ENCODE measurements at regions not wholly inside any gene's neighbourhood (a gene's known extent, or its start where the extent isn't known, plus 50 kb on each side); places are given as distances from the start of the nearest gene placed in this dataset.

DNA sequence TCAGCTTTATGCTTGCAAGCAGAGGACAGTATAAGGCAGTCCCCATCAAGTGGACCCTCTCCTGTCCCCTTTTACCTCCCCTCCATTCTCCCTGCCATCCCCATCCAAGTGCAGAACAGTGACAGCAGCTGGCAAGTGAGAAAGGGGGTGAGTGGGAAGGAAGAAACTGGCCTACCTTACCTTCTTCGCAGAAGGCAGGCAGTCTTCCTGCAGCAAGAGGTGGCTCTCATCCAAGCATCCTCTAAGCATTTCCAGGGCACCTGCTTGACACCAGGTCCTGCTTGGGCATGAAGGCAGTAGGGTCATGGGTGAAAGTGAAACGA is 77.3 kb upstream of the SH3PXD2B start:
- CTCF ChIA-PET, result interaction anchor here in 1 of 2 donors (0.6 kb wide), 1 partner anchor 221 kb away, joined by 3 read pairs; no protein-coding TSS in a partner anchor
- Mint-ChIP-seq H3K9me3 (peaks cover 0 to 4% (median 0%) of the 10 kb centered on the region in 3 donors), H3K27ac (no peak overlapping the region), H3K27me3 (peaks cover 27 to 32% of the 10 kb centered on the region in 2 donors), H3K36me3 (no peaks in the 10 kb centered on the region), H3K4me3 (no peak overlapping the region), H3K4me1 (peaks cover 0 to 4% (median 4%) of the 10 kb centered on the region in 3 donors)
- Histone ChIP-seq H3K4me1 (ENCODE audit: control insufficient read depth in 1 of 2, extremely low read depth in 1 of 2, insufficient read depth in 2 of 2, low read length in 2 of 2) (no peaks in the 10 kb centered on the region), H3K9me3 (no peaks in the 10 kb centered on the region), H3K36me3 (ENCODE audit: control insufficient read depth in 2 of 2, extremely low read depth in 1 of 2, insufficient read depth in 1 of 2, low read length in 1 of 2) (no peaks in the 10 kb centered on the region), H3K27me3 (replicated peaks in 1 of 2; ENCODE audit: control insufficient read depth in 2 of 2, extremely low read depth in 1 of 2, insufficient read depth in 2 of 2, low read length in 1 of 2) (peaks cover 0 to 24% of the 10 kb centered on the region in 2 experiments), H3K27ac (ENCODE audit: low read length) (no peak overlapping the region), H3K4me3 (ENCODE audit: control insufficient read depth in 1 of 2, extremely low read depth in 1 of 2, low read length in 1 of 2) (no peak overlapping the region)
- no CpG with 5 or more reads among the region's 2 CpGs for WGBS (ENCODE audit: insufficient coverage)
- POLR2A ChIA-PET, result no interaction called here
- ATAC-seq (replicated peaks in 1 of 4) (no peak), DNase-seq (no peak)

GRCh38 chr5:172530878-172531703 is 76.8 kb upstream of the SH3PXD2B start:
- Histone ChIP-seq H3K9me3 (no peaks in the 10 kb centered on the region), H3K27me3 (replicated peaks in 1 of 2; ENCODE audit: control insufficient read depth in 2 of 2, extremely low read depth in 1 of 2, insufficient read depth in 2 of 2, low read length in 1 of 2) (peaks cover 0 to 24% of the 10 kb centered on the region in 2 experiments), H3K4me3 (ENCODE audit: control insufficient read depth in 1 of 2, extremely low read depth in 1 of 2, low read length in 1 of 2) (no peak overlapping the region), H3K36me3 (ENCODE audit: control insufficient read depth in 2 of 2, extremely low read depth in 1 of 2, insufficient read depth in 1 of 2, low read length in 1 of 2) (no peaks in the 10 kb centered on the region), H3K27ac (ENCODE audit: low read length) (no peak overlapping the region), H3K4me1 (ENCODE audit: control insufficient read depth in 1 of 2, extremely low read depth in 1 of 2, insufficient read depth in 2 of 2, low read length in 2 of 2) (no peaks in the 10 kb centered on the region)
- ChIA-PET POLR2A (no interaction called here), CTCF (interaction anchor here in 1 of 2 donors (0.6 kb wide), 1 partner anchor 222 kb away, joined by 3 read pairs; no protein-coding TSS in a partner anchor)
- H3K27ac Mint-ChIP-seq, result no peak overlapping the region
- H3K4me3 Mint-ChIP-seq, result no peak overlapping the region
- ATAC-seq (replicated peaks in 1 of 4) (no peak), DNase-seq (peak in 1 of 35 experiments; percentile 11)
- no peaks in the 10 kb centered on the region for H3K36me3 Mint-ChIP-seq
- H3K4me1 Mint-ChIP-seq, result peaks cover 0 to 4% (median 4%) of the 10 kb centered on the region in 3 donors
- H3K27me3 Mint-ChIP-seq, result peaks cover 31 to 33% of the 10 kb centered on the region in 2 donors
- peaks cover 0 to 4% (median 0%) of the 10 kb centered on the region in 3 donors for H3K9me3 Mint-ChIP-seq
- 80% methylated on average over 5 of the region's 13 CpGs for WGBS (ENCODE audit: insufficient coverage)

- Mint-ChIP-seq H3K27ac (no peak overlapping the region), H3K9me3 (peaks cover 0 to 4% (median 0%) of the 10 kb centered on the region in 3 donors), H3K4me1 (peaks cover 0 to 4% (median 4%) of the 10 kb centered on the region in 3 donors), H3K4me3 (no peak overlapping the region), H3K27me3 (peaks cover 32 to 33% of the 10 kb centered on the region in 2 donors), H3K36me3 (no peaks in the 10 kb centered on the region)
- ChIA-PET CTCF (no interaction called here), POLR2A (no interaction called here)
- Histone ChIP-seq H3K27me3 (replicated peaks in 1 of 2; ENCODE audit: control insufficient read depth in 2 of 2, extremely low read depth in 1 of 2, insufficient read depth in 2 of 2, low read length in 1 of 2) (peaks cover 0 to 27% of the 10 kb centered on the region in 2 experiments), H3K4me3 (ENCODE audit: control insufficient read depth in 1 of 2, extremely low read depth in 1 of 2, low read length in 1 of 2) (no peak overlapping the region), H3K27ac (ENCODE audit: low read length) (no peak overlapping the region), H3K9me3 (no peaks in the 10 kb centered on the region), H3K4me1 (ENCODE audit: control insufficient read depth in 1 of 2, extremely low read depth in 1 of 2, insufficient read depth in 2 of 2, low read length in 2 of 2) (no peaks in the 10 kb centered on the region), H3K36me3 (ENCODE audit: control insufficient read depth in 2 of 2, extremely low read depth in 1 of 2, insufficient read depth in 1 of 2, low read length in 1 of 2) (no peaks in the 10 kb centered on the region)
- DNase-seq, result no peak
- WGBS (ENCODE audit: insufficient coverage), result 97% methylated on average over 6 of the region's 8 CpGs
- ATAC-seq (replicated peaks in 1 of 4), result no peak
Observed at GRCh38 chr5:172530406-172530805, 76.1 kb upstream of the SH3PXD2B start.

DNA sequence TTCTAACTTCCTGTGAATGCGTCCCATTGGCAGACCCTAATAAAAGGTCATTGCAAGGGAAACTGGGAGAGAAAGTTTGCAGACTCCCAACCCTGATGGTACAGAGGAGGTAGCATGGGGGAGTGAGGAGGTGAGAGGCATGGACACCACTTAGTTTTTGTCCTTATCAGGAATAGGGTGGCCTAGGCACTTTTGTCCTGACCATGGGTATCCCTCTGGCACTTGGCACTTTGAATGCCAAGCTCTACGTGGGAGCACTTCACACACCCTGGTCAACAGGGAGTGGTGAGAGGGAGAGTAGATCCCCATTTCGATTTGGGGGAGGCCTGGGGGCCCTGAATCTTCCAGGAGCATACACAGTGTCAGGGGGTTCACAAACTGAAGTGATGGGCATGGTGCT is 75.6 kb upstream of the SH3PXD2B start:
- no peaks in the 10 kb centered on the region for H3K4me1 ChIP-seq (ENCODE audit: control insufficient read depth in 1 of 2, extremely low read depth in 1 of 2, insufficient read depth in 2 of 2, low read length in 2 of 2)
- no peak for DNase-seq
- peaks cover 0 to 4% (median 0%) of the 10 kb centered on the region in 3 donors for H3K9me3 Mint-ChIP-seq
- whole genome bisulfite sequencing (ENCODE audit: insufficient coverage), result no CpG with 5 or more reads among the region's 3 CpGs
- H3K36me3 Mint-ChIP-seq, result no peaks in the 10 kb centered on the region
- peaks cover 0 to 4% (median 4%) of the 10 kb centered on the region in 3 donors for H3K4me1 Mint-ChIP-seq
- CTCF ChIA-PET, result no interaction called here
- no peak overlapping the region for H3K4me3 ChIP-seq (ENCODE audit: control insufficient read depth in 1 of 2, extremely low read depth in 1 of 2, low read length in 1 of 2)
- H3K36me3 ChIP-seq (ENCODE audit: control insufficient read depth in 2 of 2, extremely low read depth in 1 of 2, insufficient read depth in 1 of 2, low read length in 1 of 2), result no peaks in the 10 kb centered on the region
- H3K27me3 Mint-ChIP-seq, result peaks cover 32 to 34% of the 10 kb centered on the region in 2 donors
- no peak overlapping the region for H3K27ac ChIP-seq (ENCODE audit: low read length)
- H3K27ac Mint-ChIP-seq, result no peak overlapping the region
- H3K27me3 ChIP-seq (replicated peaks in 1 of 2; ENCODE audit: control insufficient read depth in 2 of 2, extremely low read depth in 1 of 2, insufficient read depth in 2 of 2, low read length in 1 of 2), result peaks cover 0 to 27% of the 10 kb centered on the region in 2 experiments
- H3K9me3 ChIP-seq, result no peaks in the 10 kb centered on the region
- no peak overlapping the region for H3K4me3 Mint-ChIP-seq
- POLR2A ChIA-PET, result no interaction called here
- no peak for ATAC-seq (replicated peaks in 1 of 4)

- DNase-seq, result no peak
- 82% methylated on average over 3 of the region's 3 CpGs for WGBS (ENCODE audit: insufficient coverage)
- Histone ChIP-seq H3K4me3 (ENCODE audit: control insufficient read depth in 1 of 2, extremely low read depth in 1 of 2, low read length in 1 of 2) (no peak overlapping the region), H3K4me1 (ENCODE audit: control insufficient read depth in 1 of 2, extremely low read depth in 1 of 2, insufficient read depth in 2 of 2, low read length in 2 of 2) (no peaks in the 10 kb centered on the region), H3K9me3 (no peaks in the 10 kb centered on the region), H3K27me3 (replicated peaks in 1 of 2; ENCODE audit: control insufficient read depth in 2 of 2, extremely low read depth in 1 of 2, insufficient read depth in 2 of 2, low read length in 1 of 2) (peaks cover 0 to 23% of the 10 kb centered on the region in 2 experiments), H3K36me3 (ENCODE audit: control insufficient read depth in 2 of 2, extremely low read depth in 1 of 2, insufficient read depth in 1 of 2, low read length in 1 of 2) (no peaks in the 10 kb centered on the region), H3K27ac (ENCODE audit: low read length) (no peak overlapping the region)
- H3K9me3 Mint-ChIP-seq, result peaks cover 0 to 4% (median under 1%) of the 10 kb centered on the region in 3 donors
- H3K4me1 Mint-ChIP-seq, result peaks cover 0 to 2% (median 0%) of the 10 kb centered on the region in 3 donors
- H3K27me3 Mint-ChIP-seq, result peaks cover 32 to 36% of the 10 kb centered on the region in 2 donors
- no peak overlapping the region for H3K27ac Mint-ChIP-seq
- H3K36me3 Mint-ChIP-seq, result no peaks in the 10 kb centered on the region
- ChIA-PET CTCF (no interaction called here), POLR2A (no interaction called here)
- H3K4me3 Mint-ChIP-seq, result no peak overlapping the region
- ATAC-seq (replicated peaks in 1 of 4), result no peak
Observed at GRCh38 chr5:172528440-172528839, 74.1 kb upstream of the SH3PXD2B start.

DNA sequence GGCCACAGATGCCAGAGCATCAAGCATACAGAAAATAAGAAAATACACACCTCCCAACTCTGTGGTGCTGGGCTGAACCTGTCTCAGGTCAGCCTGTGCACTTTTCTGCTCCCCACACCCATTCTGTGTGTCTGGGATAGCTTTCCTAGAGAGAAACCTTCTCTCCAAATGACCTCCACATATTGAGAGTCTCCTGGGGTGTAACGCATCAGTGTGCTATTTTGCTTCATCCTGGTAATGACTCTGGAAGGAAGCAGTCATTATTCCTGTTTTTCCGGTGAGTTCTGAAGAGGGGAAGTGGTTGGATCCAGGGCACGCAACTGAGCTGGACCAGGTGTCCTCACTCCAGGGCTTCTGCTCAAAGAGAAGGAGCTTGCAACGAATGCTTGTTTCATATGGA is 73.2 kb upstream of the SH3PXD2B start:
- no peak overlapping the region for H3K4me3 Mint-ChIP-seq
- no peak for ATAC-seq (replicated peaks in 1 of 4)
- no CpG with 5 or more reads among the region's 4 CpGs for WGBS (ENCODE audit: insufficient coverage)
- no peaks in the 10 kb centered on the region for H3K4me1 Mint-ChIP-seq
- Histone ChIP-seq H3K27ac (ENCODE audit: low read length) (no peak overlapping the region), H3K4me3 (ENCODE audit: control insufficient read depth in 1 of 2, extremely low read depth in 1 of 2, low read length in 1 of 2) (no peak overlapping the region), H3K9me3 (no peaks in the 10 kb centered on the region), H3K4me1 (ENCODE audit: control insufficient read depth in 1 of 2, extremely low read depth in 1 of 2, insufficient read depth in 2 of 2, low read length in 2 of 2) (no peaks in the 10 kb centered on the region), H3K36me3 (ENCODE audit: control insufficient read depth in 2 of 2, extremely low read depth in 1 of 2, insufficient read depth in 1 of 2, low read length in 1 of 2) (no peaks in the 10 kb centered on the region), H3K27me3 (replicated peaks in 1 of 2; ENCODE audit: control insufficient read depth in 2 of 2, extremely low read depth in 1 of 2, insufficient read depth in 2 of 2, low read length in 1 of 2) (peaks cover 0 to 27% of the 10 kb centered on the region in 2 experiments)
- CTCF ChIA-PET, result no interaction called here
- DNase-seq, result no peak
- no peaks in the 10 kb centered on the region for H3K36me3 Mint-ChIP-seq
- H3K27me3 Mint-ChIP-seq, result peaks cover 27 to 34% of the 10 kb centered on the region in 2 donors
- POLR2A ChIA-PET, result no interaction called here
- H3K9me3 Mint-ChIP-seq, result peaks cover 0 to 7% (median 4%) of the 10 kb centered on the region in 3 donors
- H3K27ac Mint-ChIP-seq, result no peak overlapping the region

Data from T-cell (primary cell).